GM12878 (cell line): ENCODE measurements at regions not wholly inside any gene's neighbourhood (a gene's known extent, or its start where the extent isn't known, plus 50 kb on each side); places are given as distances from the start of the nearest gene placed in this dataset.

ENCODE experiments used
- ATAC-seq: fragments of 200-7000 bp; cut with Tn5 transposase; 3 replicates; pipeline ENCODE4 v1.9.1; 2020; ENCODE audit warnings: mild to moderate bottlenecking, moderate library complexity
- BruUV-seq: library from RNA; stranded (reverse); fragments of 400-500 nt; replicated peaks from 2 replicates; lab custom pipeline; 2021; lab: Mats Ljungman, UMichigan
- CTCF ChIA-PET: fragments of 300-600 bp; sonication (Branson Sonifier 250); formaldehyde crosslinking; extraction: SDS; loops from one replicate; lab custom pipeline; 2021; ENCODE audit warnings: inconsistent platforms; lab: Yijun Ruan, JAX
- POLR2A ChIA-PET: fragments of 350-600 bp; formaldehyde crosslinking; extraction: SDS; loops from one replicate; lab custom pipeline; 2021; ENCODE audit warnings: inconsistent platforms; lab: Charles Lee
- RAD21 ChIA-PET: fragments of 300-600 bp; sonication (Branson Sonifier 250); formaldehyde crosslinking; loops from one replicate; lab custom pipeline; 2023; ENCODE audit warnings: antibody characterized with exemption; ENCODE audit not compliant: unreplicated experiment; lab: Charles Lee
- SMC1A ChIA-PET: fragments of 300-600 bp; sonication (Branson Sonifier 250); formaldehyde crosslinking; loops from one replicate; lab custom pipeline; 2023; ENCODE audit not compliant: unreplicated experiment, uncharacterized antibody; lab: Charles Lee
- DNase-seq: peaks from one replicate; pipeline ENCODE4 v3.0.0-alpha.2; 2011; ENCODE audit warnings: low read depth, low spot score
- FAIRE-seq: peaks from 3 replicates; lab custom pipeline; 2011; peaks lifted over from hg19 to GRCh38; lab: Jason Lieb, UNC
- H2AFZ ChIP-seq: 2 replicates; pipeline ENCODE4 v1.6.0; 2011; ENCODE audit warnings: low read depth, low read length, control low read depth; ENCODE audit not compliant: control insufficient read depth
- H3K27ac ChIP-seq: 2 replicates; pipeline ENCODE4 v1.5.1; 2011; ENCODE audit warnings: control low read depth; ENCODE audit not compliant: control insufficient read depth, insufficient read depth
- H3K27me3 ChIP-seq, 2 experiments: replicated peaks in 1 of 2; 2 replicates each; pipeline versions ENCODE4 v1.6.0 to v1.6.1; 2011; ENCODE audit warnings: low read length in 1 of 2; ENCODE audit not compliant: control insufficient read depth in 2 of 2, insufficient read depth in 2 of 2
- H3K36me3 ChIP-seq, 2 experiments: 2 replicates each; pipeline ENCODE4 v1.5.1; 2011; ENCODE audit warnings: low read length in 1 of 2; ENCODE audit not compliant: control insufficient read depth in 2 of 2, insufficient read depth in 2 of 2
- H3K4me1 ChIP-seq: 2 replicates; pipeline ENCODE4 v1.6.1; 2011; ENCODE audit warnings: mild to moderate bottlenecking, low read length, moderate library complexity, mixed read lengths; ENCODE audit not compliant: control insufficient read depth, insufficient read depth
- H3K4me2 ChIP-seq: 2 replicates; pipeline ENCODE4 v1.6.0; 2011; ENCODE audit warnings: control low read depth; ENCODE audit not compliant: control insufficient read depth, insufficient read depth
- H3K4me3 ChIP-seq: fragments of 200-600 bp; sonication (generic); 2 replicates; pipeline ENCODE4 v1.5.1; 2016
- H3K79me2 ChIP-seq: 2 replicates; pipeline ENCODE4 v1.6.0; 2011; ENCODE audit warnings: low read length; ENCODE audit not compliant: control insufficient read depth, insufficient read depth
- H3K9ac ChIP-seq: 2 replicates; pipeline ENCODE4 v1.8.0; 2011; ENCODE audit warnings: low read length, control low read depth, mixed read lengths; ENCODE audit not compliant: control insufficient read depth, insufficient read depth
- H3K9me3 ChIP-seq: replicated peaks from 3 replicates; pipeline ENCODE4 v1.5.1; 2011; ENCODE audit warnings: mild to moderate bottlenecking, low read length; ENCODE audit not compliant: control insufficient read depth, insufficient read depth
- H4K20me1 ChIP-seq: 2 replicates; pipeline ENCODE4 v1.6.0; 2011; ENCODE audit not compliant: control insufficient read depth, insufficient read depth
- CBFB ChIP-seq: IDR thresholded peaks from 2 replicates; pipeline ENCODE4 v1.6.1; 2016; ENCODE audit warnings: antibody characterized with exemption, low read depth
- CEBPB ChIP-seq, 2 experiments: fragments of 150-350 bp in 1 of 2; IDR thresholded peaks; 2 replicates each; pipeline ENCODE4 v1.6.1; 2012 to 2014; ENCODE audit warnings: low read depth in 2 of 2, low read length in 2 of 2, borderline replicate concordance in 1 of 2, inconsistent platforms in 1 of 2
- CEBPZ ChIP-seq: fragments of 150-350 bp; IDR thresholded peaks from 2 replicates; pipeline ENCODE4 v1.6.1; 2016; ENCODE audit warnings: low read depth, low read length
- FOS ChIP-seq: IDR thresholded peaks from 3 replicates; pipeline ENCODE4 v1.6.1; 2011; ENCODE audit warnings: borderline replicate concordance; ENCODE audit not compliant: insufficient read length; ENCODE audit errors: extremely low read depth
- HCFC1 ChIP-seq: fragments of 150-350 bp; IDR thresholded peaks from 2 replicates; pipeline ENCODE4 v1.6.1; 2014; ENCODE audit warnings: low read length
- IKZF1 ChIP-seq: fragments of 450-650 bp; conservative IDR thresholded peaks from 2 replicates; pipeline ENCODE4 v1.6.1; 2017; ENCODE audit warnings: antibody characterized with exemption, mild to moderate bottlenecking
- MXI1 ChIP-seq: fragments of 150-350 bp; IDR thresholded peaks from 2 replicates; pipeline ENCODE4 v1.6.1; 2011; ENCODE audit warnings: low read depth, mild to moderate bottlenecking, inconsistent platforms, low read length, improper control_type of control experiment
- NFYA ChIP-seq: IDR thresholded peaks from 2 replicates; pipeline ENCODE4 v1.6.1; 2011; ENCODE audit warnings: low read depth, mild to moderate bottlenecking, low read length, improper control_type of control experiment, borderline replicate concordance
- POLR2AphosphoS5 ChIP-seq: IDR thresholded peaks from 2 replicates; pipeline ENCODE4 v1.6.1; 2011; ENCODE audit warnings: mild to moderate bottlenecking, low read length, inconsistent platforms
- RBBP5 ChIP-seq: fragments of 200-600 bp; sonication (generic); conservative IDR thresholded peaks from 2 replicates; pipeline ENCODE4 v1.6.1; 2016
- RELB ChIP-seq: fragments of 450-650 bp; IDR thresholded peaks from 2 replicates; pipeline ENCODE4 v1.6.1; 2017; ENCODE audit warnings: low read depth, mild to moderate bottlenecking, moderate library complexity
- ZBTB11 ChIP-seq: fragments of 450-650 bp; formaldehyde crosslinking; IDR thresholded peaks from 2 replicates; pipeline ENCODE4 v1.5.0; 2022; ENCODE audit warnings: mild to moderate bottlenecking, missing genetic modification characterization
- ZNF687 ChIP-seq: fragments of 450-650 bp; IDR thresholded peaks from 2 replicates; pipeline ENCODE4 v1.6.1; 2017; ENCODE audit warnings: mild to moderate bottlenecking, moderate library complexity
- WGBS: methylation state at CpG from one replicate; pipeline ENCODE4 v1.1.6; 2016; ENCODE audit warnings: low lambda C conversion rate; ENCODE audit not compliant: insufficient replicate concordance, insufficient coverage; ENCODE audit errors: missing lambda C conversion rate; 5-methylcytosine and 5-hydroxymethylcytosine counted together
- in situ Hi-C: fragments of 300-500 bp; cut with MboI; formaldehyde crosslinking; loops from 9 replicates; pipeline ENCODE4 v1.14.3; 2018; ENCODE audit warnings: mixed read lengths
- intact Hi-C: fragments of 100-400 bp; cut with micrococcal nuclease; formaldehyde crosslinking; loops from one replicate; pipeline ENCODE4 v1.14.2; 2022; ENCODE audit not compliant: unreplicated experiment

- Histone ChIP-seq H4K20me1 (no peaks in the 10 kb centered on the region), H3K4me1 (no peaks in the 10 kb centered on the region), H3K27me3 (peaks cover 0 to 2% of the 10 kb centered on the region in 2 experiments; a peak in 1 of 4 replicates), H3K79me2 (no peaks in the 10 kb centered on the region), H3K4me2 (no peak overlapping the region), H3K4me3 (no peak overlapping the region), H3K27ac (no peak overlapping the region), H2AFZ (no peak overlapping the region), H3K9ac (no peak overlapping the region), H3K9me3 (no peaks in the 10 kb centered on the region), H3K36me3 (no peaks in the 10 kb centered on the region)
- in situ Hi-C loops (no loop called here), intact Hi-C loops (no loop called here)
- FAIRE-seq (no peak), DNase-seq (no peak), ATAC-seq (no peak)
- ChIA-PET CTCF (interaction anchor here (2.1 kb wide), 1 partner anchor 25 kb away, joined by 6 read pairs; no protein-coding TSS in a partner anchor), RAD21 (no interaction called here), SMC1A (no interaction called here), POLR2A (no interaction called here)
- no TSS peak for BruUV-seq
- 12% methylated on average over 4 of the region's 4 CpGs for WGBS
- TF ChIP-seq NFYA (no peak), ZBTB11 (CRISPR knock-in tag) (no peak), RELB (no peak), POLR2AphosphoS5 (no peak), HCFC1 (no peak), IKZF1 (no peak), MXI1 (no peak), FOS (no peak), CBFB (no peak), ZNF687 (no peak), CEBPB (IDR thresholded peaks at IDR 0.05; ENCODE audit: borderline replicate concordance in 1 of 2, low read depth in 2 of 2, low read length in 2 of 2) (no peak), RBBP5 (no peak), CEBPZ (no peak)
Observed at GRCh38 chr2:175308005-175308404, 126.5 kb upstream of the ATP5MC3 start.
